ENCODE measurements at regions not wholly inside any gene's neighbourhood (a gene's known extent, or its start where the extent isn't known, plus 50 kb on each side); places are given as distances from the start of the nearest gene placed in this dataset.

DNA sequence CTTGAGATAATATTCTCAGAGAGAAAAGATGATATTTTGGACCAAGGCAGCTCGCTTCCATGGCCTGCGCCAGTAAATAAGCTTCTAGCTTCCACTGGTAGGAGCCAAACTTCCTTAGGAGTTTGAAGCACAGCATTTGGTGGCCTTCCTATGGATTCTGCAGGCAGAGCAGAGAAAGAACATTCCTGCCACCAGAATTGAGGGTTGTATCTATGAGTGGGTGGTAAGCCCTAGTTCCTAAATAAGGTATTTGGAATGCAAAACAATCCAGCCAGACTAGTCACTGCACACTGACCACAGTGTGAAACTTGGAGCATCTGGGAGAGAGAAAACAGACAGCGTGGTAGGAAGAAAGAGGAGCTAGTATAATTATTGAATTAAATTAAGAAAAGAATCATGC lies 54.1 kb upstream of the BCAR3 start:
- TF ChIP-seq, protein P1, sequence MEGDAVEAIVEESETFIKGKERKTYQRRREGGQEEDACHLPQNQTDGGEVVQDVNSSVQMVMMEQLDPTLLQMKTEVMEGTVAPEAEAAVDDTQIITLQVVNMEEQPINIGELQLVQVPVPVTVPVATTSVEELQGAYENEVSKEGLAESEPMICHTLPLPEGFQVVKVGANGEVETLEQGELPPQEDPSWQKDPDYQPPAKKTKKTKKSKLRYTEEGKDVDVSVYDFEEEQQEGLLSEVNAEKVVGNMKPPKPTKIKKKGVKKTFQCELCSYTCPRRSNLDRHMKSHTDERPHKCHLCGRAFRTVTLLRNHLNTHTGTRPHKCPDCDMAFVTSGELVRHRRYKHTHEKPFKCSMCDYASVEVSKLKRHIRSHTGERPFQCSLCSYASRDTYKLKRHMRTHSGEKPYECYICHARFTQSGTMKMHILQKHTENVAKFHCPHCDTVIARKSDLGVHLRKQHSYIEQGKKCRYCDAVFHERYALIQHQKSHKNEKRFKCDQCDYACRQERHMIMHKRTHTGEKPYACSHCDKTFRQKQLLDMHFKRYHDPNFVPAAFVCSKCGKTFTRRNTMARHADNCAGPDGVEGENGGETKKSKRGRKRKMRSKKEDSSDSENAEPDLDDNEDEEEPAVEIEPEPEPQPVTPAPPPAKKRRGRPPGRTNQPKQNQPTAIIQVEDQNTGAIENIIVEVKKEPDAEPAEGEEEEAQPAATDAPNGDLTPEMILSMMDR (IDR thresholded peaks at IDR 0.05; ENCODE audit: insufficient read depth, low read length), result no peak
- no peak for TF ChIP-seq POLR2AphosphoS5 (IDR thresholded peaks at IDR 0.05; ENCODE audit: low read depth)
- TF ChIP-seq GABPA (IDR thresholded peaks at IDR 0.05; ENCODE audit: low read depth), result no peak
- TF ChIP-seq, protein P2, sequence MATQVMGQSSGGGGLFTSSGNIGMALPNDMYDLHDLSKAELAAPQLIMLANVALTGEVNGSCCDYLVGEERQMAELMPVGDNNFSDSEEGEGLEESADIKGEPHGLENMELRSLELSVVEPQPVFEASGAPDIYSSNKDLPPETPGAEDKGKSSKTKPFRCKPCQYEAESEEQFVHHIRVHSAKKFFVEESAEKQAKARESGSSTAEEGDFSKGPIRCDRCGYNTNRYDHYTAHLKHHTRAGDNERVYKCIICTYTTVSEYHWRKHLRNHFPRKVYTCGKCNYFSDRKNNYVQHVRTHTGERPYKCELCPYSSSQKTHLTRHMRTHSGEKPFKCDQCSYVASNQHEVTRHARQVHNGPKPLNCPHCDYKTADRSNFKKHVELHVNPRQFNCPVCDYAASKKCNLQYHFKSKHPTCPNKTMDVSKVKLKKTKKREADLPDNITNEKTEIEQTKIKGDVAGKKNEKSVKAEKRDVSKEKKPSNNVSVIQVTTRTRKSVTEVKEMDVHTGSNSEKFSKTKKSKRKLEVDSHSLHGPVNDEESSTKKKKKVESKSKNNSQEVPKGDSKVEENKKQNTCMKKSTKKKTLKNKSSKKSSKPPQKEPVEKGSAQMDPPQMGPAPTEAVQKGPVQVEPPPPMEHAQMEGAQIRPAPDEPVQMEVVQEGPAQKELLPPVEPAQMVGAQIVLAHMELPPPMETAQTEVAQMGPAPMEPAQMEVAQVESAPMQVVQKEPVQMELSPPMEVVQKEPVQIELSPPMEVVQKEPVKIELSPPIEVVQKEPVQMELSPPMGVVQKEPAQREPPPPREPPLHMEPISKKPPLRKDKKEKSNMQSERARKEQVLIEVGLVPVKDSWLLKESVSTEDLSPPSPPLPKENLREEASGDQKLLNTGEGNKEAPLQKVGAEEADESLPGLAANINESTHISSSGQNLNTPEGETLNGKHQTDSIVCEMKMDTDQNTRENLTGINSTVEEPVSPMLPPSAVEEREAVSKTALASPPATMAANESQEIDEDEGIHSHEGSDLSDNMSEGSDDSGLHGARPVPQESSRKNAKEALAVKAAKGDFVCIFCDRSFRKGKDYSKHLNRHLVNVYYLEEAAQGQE (IDR thresholded peaks at IDR 0.05; ENCODE audit: insufficient replicate concordance, low read depth), result no peak
